Hepatocyte (in vitro differentiated cells): ENCODE measurements at regions not wholly inside any gene's neighbourhood (a gene's known extent, or its start where the extent isn't known, plus 50 kb on each side); places are given as distances from the start of the nearest gene placed in this dataset.

ENCODE experiments used
- CTCF ChIP-seq: fragments of 200-600 bp; sonication (generic); IDR thresholded peaks from 2 replicates; pipeline ENCODE4 v1.5.1; 2016; ENCODE audit warnings: antibody characterized with exemption, mild to moderate bottlenecking; ENCODE audit not compliant: poor library complexity
- EZH2 ChIP-seq: fragments of 200-600 bp; sonication (generic); IDR thresholded peaks from 2 replicates; pipeline ENCODE4 v1.6.1; 2016; ENCODE audit warnings: antibody characterized with exemption, mild to moderate bottlenecking, borderline replicate concordance
- EZH2phosphoT487 ChIP-seq: fragments of 200-600 bp; sonication (generic); IDR thresholded peaks from one replicate; pipeline ENCODE4 v1.6.1; 2018; ENCODE audit warnings: antibody characterized with exemption, mild to moderate bottlenecking, low read depth, moderate library complexity; ENCODE audit not compliant: unreplicated experiment, severe bottlenecking

GRCh38 chr14:106606936-106607335 is 1080.6 kb downstream of the TMEM121 start:
- no peak for TF ChIP-seq EZH2
- no peak for TF ChIP-seq CTCF
- TF ChIP-seq EZH2phosphoT487, result no peak
